SK-N-MC (cell line): ENCODE measurements at regions not wholly inside any gene's neighbourhood (a gene's known extent, or its start where the extent isn't known, plus 50 kb on each side); places are given as distances from the start of the nearest gene placed in this dataset.
"Not testable (repeated sequence)": the region's sequence is repeated elsewhere in the genome, so short reads cannot be mapped to it uniquely, and the experiment has no call there.

Source experiments
- DNase-seq: peaks from one replicate; pipeline ENCODE4 v3.0.0-alpha.2; 2011; ENCODE audit warnings: low read depth, low spot score
- H3K27ac ChIP-seq: fragments of 200-600 bp; sonication (generic); 2 replicates; pipeline ENCODE4 v1.5.1; 2016; ENCODE audit warnings: mixed run types
- H3K36me3 ChIP-seq: fragments of 200-600 bp; sonication (generic); 2 replicates; pipeline ENCODE4 v1.6.1; 2017; ENCODE audit warnings: antibody characterized with exemption, low read length, mixed read lengths; ENCODE audit not compliant: insufficient read depth
- H3K4me3 ChIP-seq: fragments of 200-600 bp; sonication (generic); 2 replicates; pipeline ENCODE4 v1.5.1; 2016
- H3K9ac ChIP-seq: fragments of 200-600 bp; sonication (generic); 2 replicates; pipeline ENCODE4 v1.8.0; 2017; ENCODE audit warnings: mixed run types, mixed read lengths; ENCODE audit not compliant: insufficient read length
- H3K9me3 ChIP-seq: fragments of 200-600 bp; sonication (generic); 2 replicates; pipeline ENCODE4 v1.6.1; 2017; ENCODE audit warnings: low read depth, mild to moderate bottlenecking, antibody characterized with exemption, low read length, moderate library complexity, mixed read lengths

- H3K9ac ChIP-seq, H3K9me3 ChIP-seq, H3K4me3 ChIP-seq, DNase-seq, H3K27ac ChIP-seq, H3K36me3 ChIP-seq: not testable (repeated sequence)
Measured at GRCh38 chr15:20069043-20069442, 472.6 kb downstream of the GOLGA6L6 start.

GRCh38 chr15:20066173-20066572, 475.4 kb downstream of the GOLGA6L6 start:
- not testable (repeated sequence) for H3K36me3 ChIP-seq, H3K4me3 ChIP-seq, DNase-seq, H3K9ac ChIP-seq, H3K9me3 ChIP-seq, H3K27ac ChIP-seq

GRCh38 chr15:20065508-20065907, 476.1 kb downstream of the GOLGA6L6 start:
- not testable (repeated sequence) for H3K27ac ChIP-seq, H3K4me3 ChIP-seq, DNase-seq, H3K9ac ChIP-seq, H3K9me3 ChIP-seq, H3K36me3 ChIP-seq

GRCh38 chr15:20063167-20063566, 478.4 kb downstream of the GOLGA6L6 start:
- H3K36me3 ChIP-seq, DNase-seq, H3K27ac ChIP-seq, H3K9ac ChIP-seq, H3K9me3 ChIP-seq, H3K4me3 ChIP-seq: not testable (repeated sequence)

- H3K9ac ChIP-seq, H3K9me3 ChIP-seq, H3K27ac ChIP-seq, H3K4me3 ChIP-seq, DNase-seq, H3K36me3 ChIP-seq: not testable (repeated sequence)
Measured at GRCh38 chr15:20060838-20061237, 480.8 kb downstream of the GOLGA6L6 start.

- H3K4me3 ChIP-seq, H3K9me3 ChIP-seq, H3K27ac ChIP-seq, H3K36me3 ChIP-seq, H3K9ac ChIP-seq, DNase-seq: not testable (repeated sequence)
Measured at GRCh38 chr15:20056871-20057270, 484.7 kb downstream of the GOLGA6L6 start.

GRCh38 chr15:20055921-20056320, 485.7 kb downstream of the GOLGA6L6 start:
- DNase-seq, H3K9ac ChIP-seq, H3K36me3 ChIP-seq, H3K27ac ChIP-seq, H3K9me3 ChIP-seq, H3K4me3 ChIP-seq: not testable (repeated sequence)

GRCh38 chr15:20048189-20048588, 493.4 kb downstream of the GOLGA6L6 start:
- not testable (repeated sequence) for H3K4me3 ChIP-seq, H3K27ac ChIP-seq, H3K9ac ChIP-seq, H3K36me3 ChIP-seq, DNase-seq, H3K9me3 ChIP-seq

- not testable (repeated sequence) for H3K4me3 ChIP-seq, DNase-seq, H3K9me3 ChIP-seq, H3K9ac ChIP-seq, H3K36me3 ChIP-seq, H3K27ac ChIP-seq
Measured at GRCh38 chr15:20045165-20045564, 496.4 kb downstream of the GOLGA6L6 start.

GRCh38 chr15:20040691-20041090, 500.9 kb downstream of the GOLGA6L6 start:
- DNase-seq, H3K36me3 ChIP-seq, H3K4me3 ChIP-seq, H3K9ac ChIP-seq, H3K9me3 ChIP-seq, H3K27ac ChIP-seq: not testable (repeated sequence)

- not testable (repeated sequence) for H3K27ac ChIP-seq, H3K4me3 ChIP-seq, H3K9me3 ChIP-seq, DNase-seq, H3K9ac ChIP-seq, H3K36me3 ChIP-seq
Measured at GRCh38 chr15:20025040-20025439, 516.6 kb downstream of the GOLGA6L6 start.

- H3K4me3 ChIP-seq, H3K9ac ChIP-seq, H3K27ac ChIP-seq, DNase-seq, H3K36me3 ChIP-seq, H3K9me3 ChIP-seq: not testable (repeated sequence)
Measured at GRCh38 chr15:20022349-20022748, 519.3 kb downstream of the GOLGA6L6 start.

- H3K9ac ChIP-seq, H3K27ac ChIP-seq, DNase-seq, H3K36me3 ChIP-seq, H3K9me3 ChIP-seq, H3K4me3 ChIP-seq: not testable (repeated sequence)
Measured at GRCh38 chr15:20021351-20021750, 520.2 kb downstream of the GOLGA6L6 start.

GRCh38 chr15:20020588-20020987, 521.0 kb downstream of the GOLGA6L6 start:
- not testable (repeated sequence) for H3K9ac ChIP-seq, DNase-seq, H3K4me3 ChIP-seq, H3K9me3 ChIP-seq, H3K36me3 ChIP-seq, H3K27ac ChIP-seq

GRCh38 chr15:20019758-20020157, 521.8 kb downstream of the GOLGA6L6 start:
- not testable (repeated sequence) for DNase-seq, H3K36me3 ChIP-seq, H3K27ac ChIP-seq, H3K9me3 ChIP-seq, H3K9ac ChIP-seq, H3K4me3 ChIP-seq

GRCh38 chr15:20017581-20017980, 524.0 kb downstream of the GOLGA6L6 start:
- H3K36me3 ChIP-seq, DNase-seq, H3K4me3 ChIP-seq, H3K9me3 ChIP-seq, H3K27ac ChIP-seq, H3K9ac ChIP-seq: not testable (repeated sequence)
